Peyer's patch (tissue), 4 donors: ENCODE measurements at regions not wholly inside any gene's neighbourhood (a gene's known extent, or its start where the extent isn't known, plus 50 kb on each side); places are given as distances from the start of the nearest gene placed in this dataset.
A peak's percentile ranks its signal among the peaks of the same experiment; 100 is the strongest.

Experiments used
- DNase-seq, 3 donors: peaks; one replicate each; pipeline ENCODE4 v3.0.0-alpha.2; 2017 to 2019
- H3K27ac ChIP-seq, 4 donors: fragments of 200-600 bp; sonication (generic); one replicate each; pipeline ENCODE4 v1.5.1; 2016 to 2019
- H3K27me3 ChIP-seq, 2 donors: fragments of 200-600 bp; sonication (generic); one replicate each; pipeline ENCODE4 v1.5.1; 2019
- H3K36me3 ChIP-seq, 3 donors: fragments of 200-600 bp; sonication (generic); one replicate each; pipeline ENCODE4 v1.5.1; 2016 to 2019
- H3K4me1 ChIP-seq, 4 donors: fragments of 200-600 bp; sonication (generic); one replicate each; pipeline ENCODE4 v1.5.1; 2016 to 2019
- H3K4me3 ChIP-seq, 4 donors: fragments of 200-600 bp; sonication (generic); 1 replicate in 3 of 4; 2 replicates in 1 of 4; pipeline ENCODE4 v1.5.1; 2016 to 2019; ENCODE audit warnings: mild to moderate bottlenecking in 1 of 4
- H3K9me3 ChIP-seq, 4 donors: fragments of 200-600 bp; sonication (generic); one replicate each; pipeline ENCODE4 v1.5.1; 2016 to 2019; ENCODE audit warnings: mild to moderate bottlenecking in 1 of 4
- POLR2A ChIP-seq, 2 donors: fragments of 450-650 bp; IDR thresholded peaks; one replicate each; pipeline ENCODE4 v1.5.1; 2017; ENCODE audit warnings: antibody characterized with exemption in 2 of 2, mild to moderate bottlenecking in 2 of 2, moderate library complexity in 2 of 2
- TF ChIP-seq, protein P1 (sequence below), 6 experiments: fragments of 450-650 bp in 4 of 6; fragments of 200-600 bp in 2 of 6; sonication (generic) in 1 of 6; IDR thresholded peaks; one replicate each; pipeline ENCODE4 v1.5.1; 2017 to 2019; ENCODE audit warnings: antibody characterized with exemption in 6 of 6, mild to moderate bottlenecking in 3 of 6, moderate library complexity in 1 of 6

DNA sequence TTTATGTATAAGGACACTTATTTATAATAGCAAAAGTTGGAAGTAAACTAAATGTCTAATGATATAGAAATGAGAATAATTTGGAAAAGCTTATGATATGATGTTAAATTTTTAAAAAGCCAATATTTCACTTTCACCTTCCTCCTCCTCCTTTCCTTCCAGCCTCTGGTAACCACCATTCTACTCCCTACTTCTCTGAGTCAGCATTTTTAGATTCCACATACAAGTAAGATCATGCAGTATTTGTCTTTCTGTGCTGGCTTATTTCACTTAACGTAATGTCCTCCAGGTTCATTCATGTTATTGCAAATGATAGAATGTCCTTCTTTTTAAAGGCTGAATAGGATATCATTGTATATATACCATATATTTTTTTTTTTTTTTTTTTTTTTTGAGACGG lies 180.2 kb downstream of the RNF144B start:
- Histone ChIP-seq H3K36me3 (no peaks in the 10 kb centered on the region), H3K4me1 (no peaks in the 10 kb centered on the region), H3K27me3 (no peaks in the 10 kb centered on the region), H3K27ac (no peak overlapping the region), H3K4me3 (no peak overlapping the region), H3K9me3 (no peaks in the 10 kb centered on the region)
- no peak for DNase-seq
- TF ChIP-seq, protein P1, sequence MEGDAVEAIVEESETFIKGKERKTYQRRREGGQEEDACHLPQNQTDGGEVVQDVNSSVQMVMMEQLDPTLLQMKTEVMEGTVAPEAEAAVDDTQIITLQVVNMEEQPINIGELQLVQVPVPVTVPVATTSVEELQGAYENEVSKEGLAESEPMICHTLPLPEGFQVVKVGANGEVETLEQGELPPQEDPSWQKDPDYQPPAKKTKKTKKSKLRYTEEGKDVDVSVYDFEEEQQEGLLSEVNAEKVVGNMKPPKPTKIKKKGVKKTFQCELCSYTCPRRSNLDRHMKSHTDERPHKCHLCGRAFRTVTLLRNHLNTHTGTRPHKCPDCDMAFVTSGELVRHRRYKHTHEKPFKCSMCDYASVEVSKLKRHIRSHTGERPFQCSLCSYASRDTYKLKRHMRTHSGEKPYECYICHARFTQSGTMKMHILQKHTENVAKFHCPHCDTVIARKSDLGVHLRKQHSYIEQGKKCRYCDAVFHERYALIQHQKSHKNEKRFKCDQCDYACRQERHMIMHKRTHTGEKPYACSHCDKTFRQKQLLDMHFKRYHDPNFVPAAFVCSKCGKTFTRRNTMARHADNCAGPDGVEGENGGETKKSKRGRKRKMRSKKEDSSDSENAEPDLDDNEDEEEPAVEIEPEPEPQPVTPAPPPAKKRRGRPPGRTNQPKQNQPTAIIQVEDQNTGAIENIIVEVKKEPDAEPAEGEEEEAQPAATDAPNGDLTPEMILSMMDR (IDR thresholded peaks at IDR 0.05) = no peak
- no peak for TF ChIP-seq POLR2A (IDR thresholded peaks at IDR 0.05)

DNA sequence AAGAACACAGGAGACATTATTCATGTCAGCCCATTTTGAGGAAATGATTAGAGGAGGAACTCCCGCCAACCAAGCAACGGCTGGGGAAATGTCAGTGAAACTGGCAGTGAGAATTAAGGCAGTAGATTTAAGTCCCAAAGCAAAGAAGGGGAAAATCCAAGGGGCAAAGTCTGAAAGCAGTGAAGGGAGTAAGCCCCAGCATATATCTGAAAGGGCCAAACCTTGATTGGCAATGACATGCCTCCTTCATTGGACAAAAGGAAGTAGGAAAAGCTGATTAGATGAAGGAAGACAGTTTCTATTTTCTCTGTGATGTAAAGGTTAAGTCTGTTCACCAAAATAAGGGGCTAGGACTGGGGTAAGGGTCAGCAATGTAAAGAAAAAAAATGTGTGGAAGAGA lies 190.3 kb downstream of the RNF144B start:
- H3K4me1 ChIP-seq = no peaks in the 10 kb centered on the region
- no peak for TF ChIP-seq POLR2A (IDR thresholded peaks at IDR 0.05)
- TF ChIP-seq, protein P1 (IDR thresholded peaks at IDR 0.05) = no peak
- no peaks in the 10 kb centered on the region for H3K27me3 ChIP-seq
- no peak overlapping the region for H3K4me3 ChIP-seq
- no peaks in the 10 kb centered on the region for H3K9me3 ChIP-seq
- no peak for DNase-seq
- H3K36me3 ChIP-seq = no peaks in the 10 kb centered on the region
- H3K27ac ChIP-seq = no peak overlapping the region

DNA sequence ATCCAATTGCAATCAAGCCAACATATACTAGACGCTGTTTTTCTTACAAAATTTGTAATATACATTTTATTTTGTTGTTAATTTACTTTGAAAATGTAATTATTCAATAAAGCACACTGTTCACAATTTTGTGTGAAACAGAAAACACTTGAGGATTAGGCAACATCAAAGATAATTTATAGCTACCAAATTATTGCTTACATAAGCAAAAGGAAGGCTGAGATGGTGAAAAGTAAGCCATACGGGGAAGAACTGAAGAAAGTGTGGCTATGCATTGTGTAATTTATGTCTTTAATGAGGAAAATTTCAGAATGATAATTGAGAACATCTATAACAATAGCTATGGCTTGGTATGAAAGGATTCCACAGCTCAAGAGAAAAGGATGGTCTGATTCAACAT lies 192.0 kb downstream of the RNF144B start:
- Histone ChIP-seq H3K4me3 (no peak overlapping the region), H3K27me3 (no peaks in the 10 kb centered on the region), H3K36me3 (no peaks in the 10 kb centered on the region), H3K9me3 (no peaks in the 10 kb centered on the region), H3K27ac (no peak overlapping the region), H3K4me1 (no peaks in the 10 kb centered on the region)
- no peak for DNase-seq
- TF ChIP-seq POLR2A (IDR thresholded peaks at IDR 0.05) = no peak
- TF ChIP-seq, protein P1 (IDR thresholded peaks at IDR 0.05) = no peak

DNA sequence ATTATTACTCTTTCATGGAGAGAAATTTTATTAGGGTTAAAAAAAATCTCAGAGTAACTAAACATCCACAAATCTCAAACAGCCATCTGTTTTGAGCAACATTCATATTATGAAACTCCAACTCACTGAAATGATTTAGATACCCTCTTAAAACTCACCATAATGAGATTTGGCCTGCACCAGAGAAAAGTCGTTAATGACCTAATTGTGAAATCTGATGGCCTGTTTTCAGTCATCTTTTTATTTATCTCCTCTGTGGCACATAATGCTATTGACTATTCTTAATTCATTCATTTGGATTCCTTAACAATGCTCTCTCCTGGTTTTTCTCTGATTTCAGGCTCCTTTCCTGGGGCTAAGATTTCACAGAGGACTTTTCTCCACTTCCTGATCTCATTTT lies 192.7 kb downstream of the RNF144B start:
- H3K27me3 ChIP-seq = no peaks in the 10 kb centered on the region
- TF ChIP-seq, protein P1 (IDR thresholded peaks at IDR 0.05) = no peak
- TF ChIP-seq POLR2A (IDR thresholded peaks at IDR 0.05) = no peak
- no peak for DNase-seq

DNA sequence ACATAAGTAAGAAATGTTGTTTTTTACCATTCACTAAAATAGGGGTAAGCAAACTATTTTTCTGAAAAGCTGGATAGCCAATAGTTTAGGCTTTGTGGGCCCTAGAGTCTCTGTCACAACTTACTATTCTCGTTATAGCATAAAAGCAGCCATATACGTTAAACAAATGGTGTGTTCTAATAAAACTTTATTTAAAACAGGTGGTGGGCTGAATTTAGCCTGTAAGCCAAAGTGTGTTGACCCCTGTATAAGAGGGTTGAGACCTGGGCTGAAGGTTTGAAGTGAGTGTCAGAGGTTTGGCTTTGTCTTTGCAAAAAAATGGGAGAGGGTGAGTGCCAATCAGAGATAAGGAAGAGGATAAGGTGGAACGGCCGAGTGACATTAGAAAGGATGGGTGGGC lies 197.2 kb downstream of the RNF144B start:
- Histone ChIP-seq H3K4me3 (no peak overlapping the region), H3K4me1 (peaks cover 0 to 5% (median 0%) of the 10 kb centered on the region in 4 donors), H3K27ac (peak overlapping the region in 1 of 4 donors; percentile 35), H3K36me3 (no peaks in the 10 kb centered on the region), H3K27me3 (no peaks in the 10 kb centered on the region), H3K9me3 (no peaks in the 10 kb centered on the region)
- no peak for DNase-seq
- TF ChIP-seq POLR2A (IDR thresholded peaks at IDR 0.05) = no peak

More for the DNA sequence above, 192.7 kb downstream of the RNF144B start:
- H3K4me3 ChIP-seq = no peak overlapping the region
- no peaks in the 10 kb centered on the region for H3K36me3 ChIP-seq
- H3K4me1 ChIP-seq = no peaks in the 10 kb centered on the region
- H3K9me3 ChIP-seq = no peaks in the 10 kb centered on the region
- H3K27ac ChIP-seq = no peak overlapping the region

DNA sequence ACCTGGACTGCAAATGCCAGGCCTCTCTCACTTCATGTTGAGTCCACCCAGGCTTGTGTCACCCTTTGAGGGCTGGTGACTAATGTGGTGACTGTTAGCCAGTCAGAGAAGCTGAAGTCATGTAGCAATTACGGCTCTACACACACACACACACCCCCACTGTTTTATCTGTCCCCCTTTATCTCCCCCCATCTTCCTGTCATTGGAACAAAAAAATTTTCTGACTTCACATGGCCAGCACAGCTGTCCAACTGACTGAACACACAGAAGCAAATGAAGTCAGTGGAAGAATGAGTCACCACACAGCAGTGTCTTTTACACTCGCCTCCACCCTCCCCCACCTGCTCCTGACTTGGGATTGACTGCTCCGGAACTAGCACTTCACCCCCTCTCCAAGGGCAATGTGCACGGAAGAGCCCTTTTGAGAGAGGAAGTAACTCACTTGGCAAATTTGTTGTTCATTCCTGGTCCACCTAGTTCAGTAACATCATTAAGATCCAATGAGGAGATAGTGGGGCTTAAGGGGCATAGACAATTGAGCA lies 198.0 kb downstream of the RNF144B start:
- TF ChIP-seq POLR2A (IDR thresholded peaks at IDR 0.05) = no peak
- TF ChIP-seq, protein P1 (IDR thresholded peaks at IDR 0.05) = no peak
- Histone ChIP-seq H3K36me3 (no peaks in the 10 kb centered on the region), H3K27ac (peak overlapping the region in 1 of 4 donors; percentile 35), H3K4me1 (peaks cover 0 to 5% (median 0%) of the 10 kb centered on the region in 4 donors), H3K4me3 (no peak overlapping the region), H3K9me3 (no peaks in the 10 kb centered on the region), H3K27me3 (no peaks in the 10 kb centered on the region)
- peak in 2 of 3 donors; percentile 74 to 82 for DNase-seq
